ENCODE measurements at regions not wholly inside any gene's neighbourhood (a gene's known extent, or its start where the extent isn't known, plus 50 kb on each side); places are given as distances from the start of the nearest gene placed in this dataset.

- TF ChIP-seq POLR2A (IDR thresholded peaks at IDR 0.05) (no peak), CTCF (IDR thresholded peaks at IDR 0.05) (no peak)
These were observed 148.8 kb upstream of the NBEA start for GRCh38 chr13:34793301-34793700.

All from Peyer's patch (tissue), 4 donors.